ENCODE measurements at regions not wholly inside any gene's neighbourhood (a gene's known extent, or its start where the extent isn't known, plus 50 kb on each side); places are given as distances from the start of the nearest gene placed in this dataset.
"Not testable (repeated sequence)": the region's sequence is repeated elsewhere in the genome, so short reads cannot be mapped to it uniquely, and the experiment has no call there.

- no peak for DNase-seq
Observed at GRCh38 chr11:89545691-89546090, 54.5 kb upstream of the NOX4 start.

GRCh38 chr11:89555781-89556180 is 64.6 kb upstream of the NOX4 start:
- DNase-seq: not testable (repeated sequence)

- DNase-seq: not testable (repeated sequence)
Observed at GRCh38 chr11:89556731-89557707, 65.8 kb upstream of the NOX4 start.

- DNase-seq: not testable (repeated sequence)
Observed at GRCh38 chr11:89560598-89560997, 69.4 kb upstream of the NOX4 start.

- not testable (repeated sequence) for DNase-seq
Observed at GRCh38 chr11:89562731-89563130, 71.6 kb upstream of the NOX4 start.

GRCh38 chr11:89566972-89567371 is 75.8 kb upstream of the NOX4 start:
- no peak for DNase-seq

- DNase-seq: not testable (repeated sequence)
Observed at GRCh38 chr11:89569387-89569786, 78.2 kb upstream of the NOX4 start.

GRCh38 chr11:89571706-89572105 is 80.5 kb upstream of the NOX4 start:
- not testable (repeated sequence) for DNase-seq

- not testable (repeated sequence) for DNase-seq
Observed at GRCh38 chr11:89575846-89576245, 84.7 kb upstream of the NOX4 start.

GRCh38 chr11:89577428-89577827 is 86.3 kb upstream of the NOX4 start:
- not testable (repeated sequence) for DNase-seq

GRCh38 chr11:89583580-89583979 is 92.4 kb upstream of the NOX4 start:
- DNase-seq: no peak

GRCh38 chr11:89585046-89585445 is 93.9 kb upstream of the NOX4 start:
- DNase-seq: not testable (repeated sequence)

- not testable (repeated sequence) for DNase-seq
Observed at GRCh38 chr11:89585471-89585870, 94.3 kb upstream of the NOX4 start.

- DNase-seq: not testable (repeated sequence)
Observed at GRCh38 chr11:89589413-89589812, 98.2 kb upstream of the NOX4 start.

- not testable (repeated sequence) for DNase-seq
Observed at GRCh38 chr11:89590008-89590632, 98.9 kb upstream of the NOX4 start.

- not testable (repeated sequence) for DNase-seq
Observed at GRCh38 chr11:89601263-89601662, 108.8 kb upstream of the TRIM77 start.

- DNase-seq: no peak
Observed at GRCh38 chr11:89604281-89604680, 105.8 kb upstream of the TRIM77 start.

GRCh38 chr11:89606845-89607244 is 103.3 kb upstream of the TRIM77 start:
- DNase-seq: not testable (repeated sequence)

- DNase-seq: not testable (repeated sequence)
Observed at GRCh38 chr11:89607497-89607896, 102.6 kb upstream of the TRIM77 start.

GRCh38 chr11:89608234-89608966 is 101.7 kb upstream of the TRIM77 start:
- DNase-seq: no peak

GRCh38 chr11:89612096-89612495 is 98.0 kb upstream of the TRIM77 start:
- no peak for DNase-seq

GRCh38 chr11:89613911-89614310 is 96.2 kb upstream of the TRIM77 start:
- no peak for DNase-seq

- DNase-seq: not testable (repeated sequence)
Observed at GRCh38 chr11:89614428-89614827, 95.7 kb upstream of the TRIM77 start.
